SH-SY5Y (cell line): ENCODE measurements at regions not wholly inside any gene's neighbourhood (a gene's known extent, or its start where the extent isn't known, plus 50 kb on each side); places are given as distances from the start of the nearest gene placed in this dataset.

ENCODE experiments used
- GATA2 ChIP-seq: IDR thresholded peaks from 2 replicates; pipeline ENCODE4 v1.6.1; 2011; ENCODE audit warnings: mild to moderate bottlenecking, low read depth, low read length
- GATA3 ChIP-seq: IDR thresholded peaks from 2 replicates; pipeline ENCODE4 v1.6.1; 2011; ENCODE audit warnings: low read depth, mild to moderate bottlenecking, low read length, moderate library complexity

DNA sequence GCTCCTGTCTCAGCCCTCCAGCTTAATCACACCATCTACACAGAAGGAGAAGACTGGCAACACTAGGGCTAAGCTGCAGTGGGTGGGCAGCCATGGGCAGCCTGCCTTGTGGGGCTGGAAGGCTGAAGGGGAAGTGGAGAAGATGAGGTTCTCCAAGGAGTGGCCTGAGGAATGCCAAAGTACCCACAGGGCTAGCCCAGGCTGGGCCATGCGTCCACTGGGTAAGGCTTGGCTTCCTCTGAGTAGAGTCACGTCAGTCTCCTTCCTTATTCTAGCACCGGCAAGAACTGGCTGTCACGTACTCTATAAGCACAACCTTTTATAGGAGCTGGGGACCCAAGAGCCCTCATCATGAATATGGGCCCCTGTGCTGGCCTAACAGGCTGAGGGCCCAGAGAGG is 110.6 kb upstream of the SIRPA start:
- no peak for TF ChIP-seq GATA3
- TF ChIP-seq GATA2 = no peak
